ENCODE measurements at regions not wholly inside any gene's neighbourhood (a gene's known extent, or its start where the extent isn't known, plus 50 kb on each side); places are given as distances from the start of the nearest gene placed in this dataset.

GRCh38 chr2:82735336-82735735 is 1723.7 kb downstream of the SUCLG1 start:
- H3K4me1 ChIP-seq (ENCODE audit: insufficient read depth, low read length), result no peaks in the 10 kb centered on the region
- no peak for DNase-seq
- H3K36me3 ChIP-seq (ENCODE audit: insufficient read depth, low read length), result no peaks in the 10 kb centered on the region
- Mint-ChIP-seq H3K36me3 (ENCODE audit: low read depth) (no peaks in the 10 kb centered on the region), H3K27ac (no peak overlapping the region), H3K9me3 (peaks cover 18% of the 10 kb centered on the region), H3K4me1 (ENCODE audit: low read depth) (no peaks in the 10 kb centered on the region), H3K4me3 (no peak overlapping the region), H3K27me3 (no peaks in the 10 kb centered on the region)
- no peak overlapping the region for H3K27ac ChIP-seq (ENCODE audit: low read depth in 1 of 2, low read length in 2 of 2)
- ChIA-PET CTCF (no interaction called here), POLR2A (no interaction called here)
- H3K4me3 ChIP-seq (ENCODE audit: low read length), result no peak overlapping the region
- peaks cover 0 to 16% of the 10 kb centered on the region in 2 experiments for H3K9me3 ChIP-seq (ENCODE audit: control insufficient read depth in 1 of 2, insufficient read depth in 1 of 2, low read length in 2 of 2)
- H3K27me3 ChIP-seq (ENCODE audit: control insufficient read depth in 1 of 2, insufficient read depth in 2 of 2, low read length in 2 of 2), result no peaks in the 10 kb centered on the region
- no peak for ATAC-seq (ENCODE audit: poor library complexity)
- TF ChIP-seq CTCF (IDR thresholded peaks at IDR 0.05), result no peak
- intact Hi-C loops (cut with DNase I, micrococcal nuclease), result no loop called here

GRCh38 chr2:82731824-82732223 is 1727.3 kb downstream of the SUCLG1 start:
- no peaks in the 10 kb centered on the region for H3K4me1 ChIP-seq (ENCODE audit: insufficient read depth, low read length)
- CTCF ChIA-PET, result no interaction called here
- no peaks in the 10 kb centered on the region for H3K36me3 ChIP-seq (ENCODE audit: insufficient read depth, low read length)
- ATAC-seq (ENCODE audit: poor library complexity) (no peak), DNase-seq (no peak)
- no peaks in the 10 kb centered on the region for H3K4me1 Mint-ChIP-seq (ENCODE audit: low read depth)
- H3K27ac Mint-ChIP-seq, result no peak overlapping the region
- no peak overlapping the region for H3K4me3 ChIP-seq (ENCODE audit: low read length)
- no peak overlapping the region for H3K27ac ChIP-seq (ENCODE audit: low read depth in 1 of 2, low read length in 2 of 2)
- H3K9me3 Mint-ChIP-seq, result peaks cover 16% of the 10 kb centered on the region
- H3K27me3 ChIP-seq (ENCODE audit: control insufficient read depth in 1 of 2, insufficient read depth in 2 of 2, low read length in 2 of 2), result no peaks in the 10 kb centered on the region
- H3K27me3 Mint-ChIP-seq, result no peaks in the 10 kb centered on the region
- intact Hi-C loops (cut with DNase I, micrococcal nuclease), result no loop called here
- H3K4me3 Mint-ChIP-seq, result no peak overlapping the region
- POLR2A ChIA-PET, result no interaction called here
- H3K36me3 Mint-ChIP-seq (ENCODE audit: low read depth), result no peaks in the 10 kb centered on the region
- TF ChIP-seq CTCF (IDR thresholded peaks at IDR 0.05), result no peak
- H3K9me3 ChIP-seq (ENCODE audit: control insufficient read depth in 1 of 2, insufficient read depth in 1 of 2, low read length in 2 of 2), result peaks cover 0 to 14% of the 10 kb centered on the region in 2 experiments

- Histone ChIP-seq H3K9me3 (ENCODE audit: control insufficient read depth in 1 of 2, insufficient read depth in 1 of 2, low read length in 2 of 2) (peaks cover 0 to 13% of the 10 kb centered on the region in 2 experiments), H3K4me3 (ENCODE audit: low read length) (no peak overlapping the region), H3K27me3 (ENCODE audit: control insufficient read depth in 1 of 2, insufficient read depth in 2 of 2, low read length in 2 of 2) (no peaks in the 10 kb centered on the region), H3K36me3 (ENCODE audit: insufficient read depth, low read length) (no peaks in the 10 kb centered on the region), H3K4me1 (ENCODE audit: insufficient read depth, low read length) (no peaks in the 10 kb centered on the region), H3K27ac (ENCODE audit: low read depth in 1 of 2, low read length in 2 of 2) (no peak overlapping the region)
- no peak for ATAC-seq (ENCODE audit: poor library complexity)
- no peak for DNase-seq
- intact Hi-C loops (cut with DNase I, micrococcal nuclease), result no loop called here
- Mint-ChIP-seq H3K9me3 (peaks cover 12% of the 10 kb centered on the region), H3K4me3 (no peak overlapping the region), H3K36me3 (ENCODE audit: low read depth) (no peaks in the 10 kb centered on the region), H3K27ac (no peak overlapping the region), H3K4me1 (ENCODE audit: low read depth) (no peaks in the 10 kb centered on the region), H3K27me3 (no peaks in the 10 kb centered on the region)
- POLR2A ChIA-PET, result no interaction called here
- no peak for TF ChIP-seq CTCF (IDR thresholded peaks at IDR 0.05)
- CTCF ChIA-PET, result interaction anchor here (1.1 kb wide), 1 partner anchor 8 kb away, joined by 3 read pairs; no protein-coding TSS in a partner anchor
Measured at GRCh38 chr2:82730811-82731210, 1728.3 kb downstream of the SUCLG1 start.
